IPS DF 6.9 (cell line): ENCODE measurements at regions not wholly inside any gene's neighbourhood (a gene's known extent, or its start where the extent isn't known, plus 50 kb on each side); places are given as distances from the start of the nearest gene placed in this dataset.
"Not testable (repeated sequence)": the region's sequence is repeated elsewhere in the genome, so short reads cannot be mapped to it uniquely, and the experiment has no call there.

Source experiments
- DNase-seq: peaks from one replicate; pipeline ENCODE4 v3.0.0-alpha.2; 2013; ENCODE audit warnings: low read depth, low spot score
- H3K27ac ChIP-seq: one replicate; pipeline ENCODE4 v1.5.1; 2013; ENCODE audit warnings: low read length, control low read depth
- H3K27me3 ChIP-seq: 2 replicates; pipeline ENCODE4 v1.6.1; 2013; ENCODE audit warnings: mild to moderate bottlenecking, low read length; ENCODE audit not compliant: control insufficient read depth, insufficient read depth
- H3K36me3 ChIP-seq: 2 replicates; pipeline ENCODE4 v1.6.1; 2013; ENCODE audit warnings: low read length; ENCODE audit not compliant: control insufficient read depth, insufficient read depth
- H3K4me1 ChIP-seq: 2 replicates; pipeline ENCODE4 v1.6.1; 2013; ENCODE audit warnings: low read length; ENCODE audit not compliant: control insufficient read depth, insufficient read depth
- H3K4me3 ChIP-seq: 2 replicates; pipeline ENCODE4 v1.5.1; 2013; ENCODE audit warnings: mild to moderate bottlenecking, low read length
- H3K9me3 ChIP-seq: 2 replicates; pipeline ENCODE4 v1.6.1; 2013; ENCODE audit warnings: low read length, inconsistent platforms; ENCODE audit not compliant: control insufficient read depth, insufficient read depth
- WGBS: extraction: QIAGEN DNeasy Blood & Tissue Kit; methylation state at CpG from one replicate; pipeline ENCODE4 v1.1.7; 2013; ENCODE audit warnings: mixed read lengths, missing lambda C conversion rate; ENCODE audit not compliant: insufficient read length, insufficient coverage; 5-methylcytosine and 5-hydroxymethylcytosine counted together

- no peaks in the 10 kb centered on the region for H3K27me3 ChIP-seq
- H3K36me3 ChIP-seq: no peaks in the 10 kb centered on the region
- WGBS: no CpG with 5 or more reads among the region's 2 CpGs
- 0 out of 2 replicates have a peak, but pooled peaks cover 1% of the 10 kb centered on the region for H3K4me1 ChIP-seq
- no peak for DNase-seq
- H3K9me3 ChIP-seq: no peaks in the 10 kb centered on the region
- H3K4me3 ChIP-seq: no peak overlapping the region
- no peak overlapping the region for H3K27ac ChIP-seq
Observed at GRCh38 chrX:51148848-51149247, 183.8 kb upstream of the NUDT10 start.

- H3K36me3 ChIP-seq: no peaks in the 10 kb centered on the region
- no peak overlapping the region for H3K27ac ChIP-seq
- no peaks in the 10 kb centered on the region for H3K4me1 ChIP-seq
- no peaks in the 10 kb centered on the region for H3K9me3 ChIP-seq
- DNase-seq: no peak
- no peaks in the 10 kb centered on the region for H3K27me3 ChIP-seq
- no peak overlapping the region for H3K4me3 ChIP-seq
- no CpG with 5 or more reads among the region's 1 CpG for WGBS
Observed at GRCh38 chrX:51151734-51152133, 180.9 kb upstream of the NUDT10 start.

GRCh38 chrX:51155157-51155556, 177.5 kb upstream of the NUDT10 start:
- Histone ChIP-seq H3K4me1 (no peaks in the 10 kb centered on the region), H3K27ac (no peak overlapping the region), H3K36me3 (no peaks in the 10 kb centered on the region), H3K27me3 (no peaks in the 10 kb centered on the region), H3K9me3 (no peaks in the 10 kb centered on the region), H3K4me3 (no peak overlapping the region)
- DNase-seq: no peak
- no CpG with 5 or more reads among the region's 1 CpG for WGBS

GRCh38 chrX:51155566-51155965, 177.1 kb upstream of the NUDT10 start:
- H3K4me3 ChIP-seq: no peak overlapping the region
- WGBS: no CpG with 5 or more reads among the region's 4 CpGs
- H3K4me1 ChIP-seq: no peaks in the 10 kb centered on the region
- H3K27ac ChIP-seq: no peak overlapping the region
- no peaks in the 10 kb centered on the region for H3K36me3 ChIP-seq
- no peaks in the 10 kb centered on the region for H3K27me3 ChIP-seq
- DNase-seq: no peak
- H3K9me3 ChIP-seq: no peaks in the 10 kb centered on the region

GRCh38 chrX:51158231-51158630, 174.4 kb upstream of the NUDT10 start:
- Histone ChIP-seq H3K4me3 (no peak overlapping the region), H3K36me3 (no peaks in the 10 kb centered on the region), H3K9me3 (no peaks in the 10 kb centered on the region), H3K4me1 (no peaks in the 10 kb centered on the region), H3K27ac (no peak overlapping the region), H3K27me3 (no peaks in the 10 kb centered on the region)
- WGBS: no CpG with 5 or more reads among the region's 1 CpG
- DNase-seq: no peak

- not testable (repeated sequence) for DNase-seq, H3K36me3 ChIP-seq, H3K4me1 ChIP-seq, H3K9me3 ChIP-seq, H3K4me3 ChIP-seq, H3K27me3 ChIP-seq, H3K27ac ChIP-seq
- no CpG with 5 or more reads among the region's 1 CpG for WGBS
Observed at GRCh38 chrX:51159378-51159777, 173.2 kb upstream of the NUDT10 start.

GRCh38 chrX:51163730-51164129, 168.9 kb upstream of the NUDT10 start:
- Histone ChIP-seq H3K9me3 (no peaks in the 10 kb centered on the region), H3K27me3 (no peaks in the 10 kb centered on the region), H3K27ac (no peak overlapping the region), H3K4me3 (no peak overlapping the region), H3K36me3 (no peaks in the 10 kb centered on the region), H3K4me1 (no peaks in the 10 kb centered on the region)
- DNase-seq: no peak
- no CpG with 5 or more reads among the region's 6 CpGs for WGBS

GRCh38 chrX:51178356-51178900, 154.2 kb upstream of the NUDT10 start:
- H3K27me3 ChIP-seq, H3K27ac ChIP-seq, H3K36me3 ChIP-seq, DNase-seq, H3K9me3 ChIP-seq, H3K4me3 ChIP-seq, H3K4me1 ChIP-seq: not testable (repeated sequence)
- no CpG with 5 or more reads among the region's 4 CpGs for WGBS

GRCh38 chrX:51179805-51180204, 152.8 kb upstream of the NUDT10 start:
- not testable (repeated sequence) for H3K4me1 ChIP-seq, DNase-seq, H3K4me3 ChIP-seq, H3K27ac ChIP-seq, H3K27me3 ChIP-seq, H3K9me3 ChIP-seq, H3K36me3 ChIP-seq
- WGBS: no CpG with 5 or more reads among the region's 5 CpGs

GRCh38 chrX:51182545-51182944, 150.1 kb upstream of the NUDT10 start:
- Histone ChIP-seq H3K27ac (no peak overlapping the region), H3K4me3 (no peak overlapping the region), H3K4me1 (no peaks in the 10 kb centered on the region), H3K27me3 (no peaks in the 10 kb centered on the region), H3K9me3 (no peaks in the 10 kb centered on the region), H3K36me3 (no peaks in the 10 kb centered on the region)
- no CpG with 5 or more reads among the region's 6 CpGs for WGBS
- no peak for DNase-seq

- no peak for DNase-seq
- H3K9me3 ChIP-seq: no peaks in the 10 kb centered on the region
- no peaks in the 10 kb centered on the region for H3K36me3 ChIP-seq
- no peak overlapping the region for H3K27ac ChIP-seq
- H3K4me1 ChIP-seq: no peaks in the 10 kb centered on the region
- no peaks in the 10 kb centered on the region for H3K27me3 ChIP-seq
- no CpG with 5 or more reads among the region's 1 CpG for WGBS
- no peak overlapping the region for H3K4me3 ChIP-seq
Observed at GRCh38 chrX:51192104-51192503, 140.5 kb upstream of the NUDT10 start.
